ENCODE measurements at regions not wholly inside any gene's neighbourhood (a gene's known extent, or its start where the extent isn't known, plus 50 kb on each side); places are given as distances from the start of the nearest gene placed in this dataset.
A peak's percentile ranks its signal among the peaks of the same experiment; 100 is the strongest.

GRCh38 chr10:131480066-131480465 lies 168.5 kb upstream of the TCERG1L start:
- no peak overlapping the region for H3K4me3 ChIP-seq (ENCODE audit: severe bottlenecking)
- no peak overlapping the region for H3K27ac ChIP-seq (ENCODE audit: poor library complexity, severe bottlenecking)
- no peaks in the 10 kb centered on the region for H3K4me1 ChIP-seq (ENCODE audit: insufficient read depth, poor library complexity, severe bottlenecking)
- H3K27me3 ChIP-seq (ENCODE audit: insufficient read depth, poor library complexity, severe bottlenecking) = no peaks in the 10 kb centered on the region
- H3K36me3 ChIP-seq (ENCODE audit: low read depth) = no peaks in the 10 kb centered on the region
- no peak for TF ChIP-seq CTCF (IDR thresholded peaks at IDR 0.05; ENCODE audit: poor library complexity, severe bottlenecking)
- peaks cover 3% of the 10 kb centered on the region for H3K9me3 ChIP-seq (ENCODE audit: severe bottlenecking)
- no peak for ATAC-seq (ENCODE audit: low read depth)
- no peak for DNase-seq (ENCODE audit: low spot score)

- no peaks in the 10 kb centered on the region for H3K27me3 ChIP-seq (ENCODE audit: insufficient read depth, poor library complexity, severe bottlenecking)
- no peak for ATAC-seq (ENCODE audit: low read depth)
- TF ChIP-seq CTCF (IDR thresholded peaks at IDR 0.05; ENCODE audit: poor library complexity, severe bottlenecking) = no peak
These were observed 169.3 kb upstream of the TCERG1L start for GRCh38 chr10:131480861-131481260.

GRCh38 chr10:131485732-131486131 lies 174.2 kb upstream of the TCERG1L start:
- no peak for DNase-seq (ENCODE audit: low spot score)
- no peaks in the 10 kb centered on the region for H3K36me3 ChIP-seq (ENCODE audit: low read depth)
- no peak; the same call in 2 of the 3 replicates for ATAC-seq (ENCODE audit: low read depth)
- H3K27ac ChIP-seq (ENCODE audit: poor library complexity, severe bottlenecking) = no peak overlapping the region
- H3K9me3 ChIP-seq (ENCODE audit: severe bottlenecking) = peaks cover 5% of the 10 kb centered on the region
- no peaks in the 10 kb centered on the region for H3K4me1 ChIP-seq (ENCODE audit: insufficient read depth, poor library complexity, severe bottlenecking)
- no peak for TF ChIP-seq CTCF (IDR thresholded peaks at IDR 0.05; ENCODE audit: poor library complexity, severe bottlenecking)
- H3K27me3 ChIP-seq (ENCODE audit: insufficient read depth, poor library complexity, severe bottlenecking) = no peaks in the 10 kb centered on the region
- H3K4me3 ChIP-seq (ENCODE audit: severe bottlenecking) = no peak overlapping the region

More at GRCh38 chr10:131480861-131481260, 169.3 kb upstream of the TCERG1L start:
- Histone ChIP-seq H3K4me1 (ENCODE audit: insufficient read depth, poor library complexity, severe bottlenecking) (no peaks in the 10 kb centered on the region), H3K27ac (ENCODE audit: poor library complexity, severe bottlenecking) (no peak overlapping the region), H3K4me3 (ENCODE audit: severe bottlenecking) (no peak overlapping the region), H3K9me3 (ENCODE audit: severe bottlenecking) (peaks cover 5% of the 10 kb centered on the region), H3K36me3 (ENCODE audit: low read depth) (no peaks in the 10 kb centered on the region)
- DNase-seq (ENCODE audit: low spot score) = no peak

- no peak overlapping the region for H3K4me3 ChIP-seq (ENCODE audit: severe bottlenecking)
- no peaks in the 10 kb centered on the region for H3K4me1 ChIP-seq (ENCODE audit: insufficient read depth, poor library complexity, severe bottlenecking)
- no peaks in the 10 kb centered on the region for H3K36me3 ChIP-seq (ENCODE audit: low read depth)
- ATAC-seq (ENCODE audit: low read depth) = peak; percentile 50; the same call in 2 of the 3 replicates
- no peaks in the 10 kb centered on the region for H3K27me3 ChIP-seq (ENCODE audit: insufficient read depth, poor library complexity, severe bottlenecking)
- TF ChIP-seq CTCF (IDR thresholded peaks at IDR 0.05; ENCODE audit: poor library complexity, severe bottlenecking) = peak; percentile 30
- no peak for DNase-seq (ENCODE audit: low spot score)
- H3K27ac ChIP-seq (ENCODE audit: poor library complexity, severe bottlenecking) = no peak overlapping the region
- peaks cover 5% of the 10 kb centered on the region for H3K9me3 ChIP-seq (ENCODE audit: severe bottlenecking)
These were observed 176.3 kb upstream of the TCERG1L start for GRCh38 chr10:131487822-131488221.

- H3K27me3 ChIP-seq (ENCODE audit: insufficient read depth, poor library complexity, severe bottlenecking) = no peaks in the 10 kb centered on the region
- no peaks in the 10 kb centered on the region for H3K36me3 ChIP-seq (ENCODE audit: low read depth)
- H3K9me3 ChIP-seq (ENCODE audit: severe bottlenecking) = no peaks in the 10 kb centered on the region
- peak overlapping the region; percentile 37 for H3K27ac ChIP-seq (ENCODE audit: poor library complexity, severe bottlenecking)
- TF ChIP-seq CTCF (IDR thresholded peaks at IDR 0.05; ENCODE audit: poor library complexity, severe bottlenecking) = no peak
- H3K4me3 ChIP-seq (ENCODE audit: severe bottlenecking) = no peak overlapping the region
- ATAC-seq (ENCODE audit: low read depth) (peak; percentile 49; the same call in 1 of the 3 replicates), DNase-seq (ENCODE audit: low spot score) (no peak)
- H3K4me1 ChIP-seq (ENCODE audit: insufficient read depth, poor library complexity, severe bottlenecking) = no peaks in the 10 kb centered on the region
These were observed 179.6 kb upstream of the TCERG1L start for GRCh38 chr10:131490991-131491594.
